GM12873 (cell line): ENCODE measurements at regions not wholly inside any gene's neighbourhood (a gene's known extent, or its start where the extent isn't known, plus 50 kb on each side); places are given as distances from the start of the nearest gene placed in this dataset.

Source experiments
- CTCF ChIP-seq: IDR thresholded peaks from 2 replicates; pipeline ENCODE4 v1.5.1; 2012; ENCODE audit warnings: low read depth, mild to moderate bottlenecking, moderate library complexity, low read length, control low read depth; ENCODE audit not compliant: insufficient read depth; ENCODE audit errors: missing control alignments

- TF ChIP-seq CTCF, result no peak
Measured at GRCh38 chr1:242770366-242770765, 245.9 kb upstream of the PLD5 start.

DNA sequence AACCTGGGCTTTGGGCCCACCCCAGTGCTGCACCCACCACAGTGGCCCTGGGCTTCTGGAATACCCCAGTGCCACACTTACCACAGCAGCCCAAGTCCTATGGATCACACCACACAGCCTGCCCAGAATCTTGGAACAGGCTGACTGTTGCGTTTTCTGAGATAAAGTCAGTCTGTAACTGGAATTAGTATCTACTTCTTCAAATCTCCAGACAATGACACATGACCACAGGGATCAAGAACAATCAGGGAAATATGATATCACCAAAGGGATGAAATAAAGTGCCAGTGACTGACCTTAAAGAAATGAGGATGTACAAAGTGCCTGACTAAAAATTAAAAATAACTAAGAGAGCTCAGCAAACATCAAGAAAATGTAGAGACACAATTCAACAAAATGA, 239.7 kb upstream of the PLD5 start:
- no peak for TF ChIP-seq CTCF

DNA sequence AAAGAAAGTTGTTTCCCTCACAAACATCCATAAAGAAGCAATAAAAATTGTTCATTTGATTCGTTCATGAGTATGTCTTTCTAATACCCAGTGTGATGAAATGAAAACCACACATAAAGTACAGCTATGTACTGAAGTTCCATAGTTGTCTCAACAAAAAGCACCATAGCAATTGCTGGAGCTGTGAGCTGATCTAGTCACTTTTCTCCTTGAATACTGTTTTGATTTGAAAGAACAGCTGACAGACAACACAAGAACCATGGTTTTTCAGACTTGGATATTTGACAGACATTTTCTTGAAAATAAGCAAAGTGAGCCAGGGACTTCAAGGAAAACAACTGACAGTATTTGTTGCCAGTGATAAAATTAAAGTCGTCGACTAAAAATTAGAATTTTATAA, 237.1 kb upstream of the PLD5 start:
- TF ChIP-seq CTCF, result no peak

DNA sequence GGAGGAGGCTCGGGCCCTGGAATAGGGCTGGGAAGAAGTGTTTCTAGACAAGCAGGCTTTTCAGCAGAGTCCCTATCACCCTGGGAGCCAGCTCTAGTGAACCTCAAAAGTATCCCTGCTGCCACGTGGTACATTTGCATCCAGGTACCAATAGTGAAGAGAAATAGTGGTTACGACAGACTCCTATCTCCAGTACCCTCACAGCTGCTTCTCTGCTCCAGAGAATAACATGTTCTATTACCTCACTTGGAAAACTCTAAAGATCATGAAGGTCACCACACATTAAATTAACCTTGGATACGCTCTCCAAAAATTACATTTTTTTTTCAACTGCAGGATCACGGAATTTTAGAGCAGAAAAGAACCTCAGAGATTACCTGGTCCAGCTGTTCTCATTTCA, 230.4 kb upstream of the PLD5 start:
- no peak for TF ChIP-seq CTCF

GRCh38 chr1:242754125-242754524, 229.6 kb upstream of the PLD5 start:
- TF ChIP-seq CTCF, result no peak

DNA sequence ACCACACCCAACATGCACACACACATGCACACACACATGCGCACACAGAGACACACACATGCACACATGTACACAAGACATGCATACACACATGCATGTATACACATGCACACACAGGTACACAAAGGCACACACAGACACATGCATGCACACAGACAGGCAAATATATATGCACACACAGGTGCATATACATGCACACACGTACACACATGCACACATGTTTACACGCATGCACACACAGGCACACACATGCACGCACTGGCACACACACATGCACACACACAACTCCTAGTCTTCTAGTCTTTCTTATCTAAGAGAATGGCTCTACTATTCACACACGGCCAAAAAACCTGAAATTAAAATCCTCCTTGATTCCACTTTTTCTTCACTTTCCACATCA, 222.7 kb upstream of the PLD5 start:
- TF ChIP-seq CTCF, result no peak

GRCh38 chr1:242745079-242745478, 220.6 kb upstream of the PLD5 start:
- TF ChIP-seq CTCF, result no peak
